ENCODE measurements at regions not wholly inside any gene's neighbourhood (a gene's known extent, or its start where the extent isn't known, plus 50 kb on each side); places are given as distances from the start of the nearest gene placed in this dataset.
"Not testable (repeated sequence)": the region's sequence is repeated elsewhere in the genome, so short reads cannot be mapped to it uniquely, and the experiment has no call there.

- no peak for DNase-seq (ENCODE audit: low read depth)
Measured at GRCh38 chr20:53856300-53857295, 213.8 kb downstream of the BCAS1 start.

- DNase-seq (ENCODE audit: low read depth) = no peak
Measured at GRCh38 chr20:53855733-53856132, 214.7 kb downstream of the BCAS1 start.

- not testable (repeated sequence) for DNase-seq (ENCODE audit: low read depth)
Measured at GRCh38 chr20:53854609-53854926, 215.8 kb downstream of the BCAS1 start.

DNA sequence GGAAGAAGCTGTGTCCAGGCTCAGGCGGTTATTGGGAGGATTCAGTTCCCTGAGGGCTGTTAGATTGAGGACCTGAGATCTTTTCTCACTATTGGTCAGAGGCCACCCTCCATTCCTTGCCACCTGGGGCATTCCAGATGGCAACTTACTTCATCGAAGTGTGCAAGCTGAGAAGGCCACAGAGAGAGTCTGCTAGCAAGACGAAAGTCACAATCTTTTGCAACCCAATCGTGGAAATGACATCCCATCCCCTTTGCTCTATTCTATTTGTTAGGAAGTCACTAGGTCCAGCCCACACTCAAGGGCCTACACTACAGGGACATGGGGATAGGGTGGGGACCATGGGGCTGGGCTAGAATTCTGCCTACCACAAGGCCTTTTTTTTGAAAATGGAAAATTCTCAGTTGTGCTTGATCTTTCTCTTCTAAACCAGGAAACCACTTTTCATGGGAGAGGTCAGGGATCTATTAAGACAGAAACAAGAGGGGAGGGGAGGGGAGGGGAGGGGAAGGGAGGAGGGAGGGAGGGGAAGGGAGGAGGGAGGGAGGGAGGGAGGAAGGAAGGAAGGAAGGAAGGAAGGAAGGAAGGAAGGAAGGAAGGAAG lies 217.2 kb downstream of the BCAS1 start:
- DNase-seq (ENCODE audit: low read depth) = no peak

- DNase-seq (ENCODE audit: low read depth) = no peak
Measured at GRCh38 chr20:53852691-53853090, 217.7 kb downstream of the BCAS1 start.

- no peak for DNase-seq (ENCODE audit: low read depth)
Measured at GRCh38 chr20:53852014-53852413, 218.4 kb downstream of the BCAS1 start.

GRCh38 chr20:53850319-53850718 lies 220.1 kb downstream of the BCAS1 start:
- no peak for DNase-seq (ENCODE audit: low read depth)

- DNase-seq (ENCODE audit: low read depth) = no peak
Measured at GRCh38 chr20:53849471-53850059, 220.8 kb downstream of the BCAS1 start.

- no peak for DNase-seq (ENCODE audit: low read depth)
Measured at GRCh38 chr20:53848304-53848703, 222.1 kb downstream of the BCAS1 start.

DNA sequence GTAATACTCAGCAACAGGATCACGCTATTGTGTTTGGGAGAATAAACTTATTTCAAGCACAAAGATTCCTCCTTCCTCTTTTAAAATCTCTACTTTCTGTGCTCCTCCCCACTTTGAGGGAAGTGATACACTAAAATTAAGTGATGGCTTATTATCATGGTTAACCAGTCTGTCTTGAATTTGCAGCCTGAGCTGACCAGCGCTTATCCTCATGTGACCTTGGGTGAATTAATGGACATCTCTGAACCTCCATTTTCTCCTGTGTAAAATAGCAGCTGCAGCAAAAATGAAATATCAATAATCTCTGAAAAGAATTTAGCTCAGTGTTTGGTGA lies 222.6 kb downstream of the BCAS1 start:
- no peak for DNase-seq (ENCODE audit: low read depth)

DNA sequence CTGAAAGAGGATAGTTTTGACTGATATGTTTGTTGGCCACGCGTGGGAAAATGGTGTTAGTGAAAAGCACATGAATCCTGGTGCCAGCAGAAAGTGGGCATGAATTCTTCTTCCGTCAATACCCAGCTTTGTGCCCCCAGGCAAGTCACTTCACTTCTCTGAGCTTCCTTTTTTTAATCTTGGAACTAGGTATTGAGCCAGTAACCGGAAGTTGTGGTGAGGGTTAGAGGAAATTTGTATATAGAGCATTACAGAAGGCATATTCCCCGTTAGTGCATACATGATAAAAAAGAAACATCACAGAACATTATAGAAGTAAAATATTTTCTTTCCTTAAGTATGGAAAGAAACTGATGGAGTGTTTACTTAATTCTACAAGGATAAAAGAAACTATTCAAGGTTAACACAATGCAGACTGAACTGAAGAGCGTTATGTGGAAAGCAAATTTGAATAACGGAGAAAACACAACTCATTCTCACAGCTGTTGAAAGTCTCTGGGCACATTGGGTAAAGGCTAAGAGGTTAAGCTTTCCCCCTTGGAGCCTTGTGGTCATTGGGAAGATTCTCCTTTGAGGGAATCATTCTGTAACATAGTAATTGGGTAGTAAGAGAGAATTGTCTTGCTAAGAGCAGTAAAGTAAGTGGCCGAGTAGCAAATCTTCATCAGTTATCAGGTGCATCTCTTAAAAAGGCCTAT lies 223.1 kb downstream of the BCAS1 start:
- no peak for DNase-seq (ENCODE audit: low read depth)

- DNase-seq (ENCODE audit: low read depth) = no peak
Measured at GRCh38 chr20:53846640-53847039, 223.8 kb downstream of the BCAS1 start.

GRCh38 chr20:53845980-53846379 lies 224.4 kb downstream of the BCAS1 start:
- DNase-seq (ENCODE audit: low read depth) = no peak

GRCh38 chr20:53844259-53844658 lies 226.1 kb downstream of the BCAS1 start:
- no peak for DNase-seq (ENCODE audit: low read depth)

GRCh38 chr20:53843645-53844044 lies 226.7 kb downstream of the BCAS1 start:
- DNase-seq (ENCODE audit: low read depth) = no peak

- no peak for DNase-seq (ENCODE audit: low read depth)
Measured at GRCh38 chr20:53842301-53843099, 227.9 kb downstream of the BCAS1 start.

GRCh38 chr20:53841741-53842140 lies 228.7 kb downstream of the BCAS1 start:
- no peak for DNase-seq (ENCODE audit: low read depth)

GRCh38 chr20:53840532-53840931 lies 229.9 kb downstream of the BCAS1 start:
- DNase-seq (ENCODE audit: low read depth) = no peak

DNA sequence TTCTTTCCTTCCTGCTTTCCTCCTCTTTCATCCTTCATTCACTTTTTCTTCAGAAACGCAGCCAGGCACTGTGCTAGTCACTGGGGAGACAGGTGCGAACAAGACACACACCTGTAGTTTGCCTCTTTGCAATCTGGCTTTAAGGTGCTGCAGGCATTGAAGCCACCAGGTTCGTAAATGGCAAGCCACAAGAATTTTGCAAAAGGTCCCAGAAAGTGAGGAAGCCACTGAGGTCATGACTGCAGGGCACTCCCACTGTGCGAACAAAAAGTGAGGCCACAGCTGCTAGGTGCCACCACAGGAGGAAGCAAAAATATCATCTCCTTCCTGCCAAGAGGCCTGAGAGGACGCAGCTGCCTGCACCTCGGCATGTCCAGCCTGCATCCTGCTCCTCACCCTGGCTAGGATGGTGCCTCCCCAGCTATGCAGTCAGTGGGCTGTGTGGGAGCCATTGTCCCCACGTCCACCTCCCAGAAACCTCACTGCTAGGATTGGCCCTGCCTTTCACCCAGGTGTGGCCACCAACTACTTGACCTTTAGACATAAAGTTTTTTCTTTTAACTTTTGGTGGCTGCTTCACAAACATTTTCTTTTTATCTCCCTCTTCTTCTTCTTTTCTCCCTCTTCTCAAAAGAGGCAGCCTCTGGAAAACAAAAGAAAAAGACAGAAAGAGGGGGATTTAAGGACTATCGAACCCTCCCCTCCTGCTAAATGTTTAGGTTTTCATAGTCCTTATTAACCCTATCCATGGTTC lies 230.8 kb downstream of the BCAS1 start:
- DNase-seq (ENCODE audit: low read depth) = peak; percentile 11

GRCh38 chr20:53838311-53838868 lies 232.0 kb downstream of the BCAS1 start:
- no peak for DNase-seq (ENCODE audit: low read depth)
